GM21390 (cell line): ENCODE measurements at regions not wholly inside any gene's neighbourhood (a gene's known extent, or its start where the extent isn't known, plus 50 kb on each side); places are given as distances from the start of the nearest gene placed in this dataset.

Source experiments
- ATAC-seq: cut with Tn5 transposase; IDR thresholded peaks from one replicate; pipeline ENCODE4 v1.9.1; 2021; ENCODE audit not compliant: unreplicated experiment

DNA sequence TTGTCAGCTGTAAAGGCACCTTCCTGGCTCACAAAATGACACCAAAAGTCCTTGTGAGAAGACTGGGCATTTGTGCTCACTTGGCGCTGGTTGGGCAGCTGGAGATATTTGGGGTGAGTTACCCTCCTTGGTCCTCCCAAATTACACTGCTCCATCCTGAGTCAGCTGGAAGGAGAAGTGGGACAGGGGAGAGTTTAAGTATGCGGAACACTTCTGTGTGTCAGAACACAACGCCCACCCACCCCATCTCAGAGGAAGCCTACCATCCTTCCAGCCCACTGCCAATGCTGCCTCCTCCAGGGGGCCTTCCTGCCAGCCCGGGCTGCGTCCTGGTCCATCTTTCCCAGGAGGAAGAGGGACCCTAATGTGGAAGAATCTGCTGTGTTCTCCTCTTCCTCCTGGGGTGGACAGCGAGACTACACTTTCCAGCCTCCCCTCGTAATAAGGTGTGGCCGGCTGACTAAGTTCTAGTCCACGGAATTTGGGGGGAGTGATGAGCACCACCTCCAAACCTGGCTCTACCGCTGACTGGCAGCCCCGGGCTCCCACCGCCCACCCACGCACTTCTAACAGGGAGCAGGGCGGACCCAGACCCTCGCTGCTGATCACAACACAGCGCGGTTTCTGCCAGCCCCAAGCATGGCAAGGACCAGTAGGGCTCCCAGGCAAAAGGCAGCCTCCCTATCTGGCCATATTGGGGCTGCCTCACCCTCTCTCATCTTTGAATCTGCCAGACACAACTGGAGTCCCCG is 265.0 kb downstream of the XXYLT1 start:
- no peak for ATAC-seq

DNA sequence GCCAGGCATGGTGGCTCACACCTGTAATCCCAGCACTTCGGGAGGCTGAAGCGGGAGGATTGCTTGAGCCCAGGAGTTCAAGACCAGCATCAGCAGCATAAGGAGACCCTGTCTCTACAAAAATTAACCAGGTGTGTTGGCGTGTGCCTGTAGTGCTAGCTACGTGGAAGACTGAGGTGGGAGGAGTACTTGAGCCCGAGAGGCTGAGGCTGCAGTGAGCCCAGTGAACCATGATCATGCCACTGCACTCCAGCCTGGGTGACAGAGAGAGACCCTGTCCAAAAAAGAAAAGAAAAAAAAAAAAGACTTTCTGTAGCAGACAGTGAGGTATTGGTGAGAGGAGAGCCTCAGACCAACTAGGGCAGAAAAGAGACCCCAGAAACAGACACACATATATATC is 263.8 kb downstream of the XXYLT1 start:
- ATAC-seq: no peak

DNA sequence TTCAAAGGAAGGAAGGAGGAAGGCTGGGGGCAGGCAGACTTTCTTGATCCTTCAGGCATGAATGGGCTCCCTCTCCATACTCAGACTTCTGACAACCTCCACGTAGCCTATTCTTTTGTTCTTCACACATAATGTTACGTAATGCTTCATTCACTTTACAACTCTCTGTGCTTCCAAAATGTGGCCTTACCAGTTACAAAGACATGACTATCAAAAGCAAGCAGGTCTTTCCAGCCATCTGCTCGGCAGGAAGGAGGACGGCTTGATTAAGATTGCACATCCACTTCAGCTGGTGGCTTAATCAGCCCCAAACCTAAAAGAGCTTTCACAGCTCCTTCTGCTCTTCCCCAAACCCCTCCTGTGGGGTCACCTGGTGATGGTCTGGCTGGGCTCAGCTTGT is 263.2 kb downstream of the XXYLT1 start:
- ATAC-seq: no peak

- no peak for ATAC-seq
These were observed 262.1 kb downstream of the XXYLT1 start for GRCh38 chr3:195008816-195009215.

- ATAC-seq: no peak
These were observed 261.3 kb downstream of the XXYLT1 start for GRCh38 chr3:195009616-195010015.

DNA sequence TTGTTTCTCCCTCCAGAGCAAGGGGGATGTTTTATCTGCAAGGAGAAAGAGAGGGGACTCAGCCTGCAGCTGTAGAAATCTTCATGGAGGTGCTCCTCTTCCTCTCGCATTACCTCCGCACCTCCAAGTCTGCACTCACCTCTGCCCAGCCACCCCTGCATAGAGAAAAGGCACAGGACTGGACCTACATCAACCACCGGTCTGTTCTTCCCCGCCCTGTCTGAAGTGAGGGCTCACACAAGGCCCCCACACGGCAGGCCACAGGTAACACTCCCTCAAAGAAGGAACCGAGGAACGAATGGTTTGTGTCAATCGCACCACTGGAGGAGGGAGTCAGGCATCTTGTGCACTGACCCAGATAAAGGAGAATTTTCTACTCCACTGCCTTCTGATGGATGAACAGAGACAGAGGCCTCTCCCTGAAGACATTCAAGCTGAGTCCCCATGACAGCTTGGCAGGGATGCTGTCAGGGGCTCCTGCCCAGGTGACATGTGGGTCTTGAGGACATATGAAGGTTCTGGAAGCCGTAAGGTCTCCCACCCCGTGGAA is 260.3 kb downstream of the XXYLT1 start:
- ATAC-seq: no peak

- ATAC-seq: no peak
These were observed 259.6 kb downstream of the XXYLT1 start for GRCh38 chr3:195011231-195011834.

GRCh38 chr3:195012100-195012499 is 258.9 kb downstream of the XXYLT1 start:
- ATAC-seq: no peak

- ATAC-seq: no peak
These were observed 258.4 kb downstream of the XXYLT1 start for GRCh38 chr3:195012571-195012970.

DNA sequence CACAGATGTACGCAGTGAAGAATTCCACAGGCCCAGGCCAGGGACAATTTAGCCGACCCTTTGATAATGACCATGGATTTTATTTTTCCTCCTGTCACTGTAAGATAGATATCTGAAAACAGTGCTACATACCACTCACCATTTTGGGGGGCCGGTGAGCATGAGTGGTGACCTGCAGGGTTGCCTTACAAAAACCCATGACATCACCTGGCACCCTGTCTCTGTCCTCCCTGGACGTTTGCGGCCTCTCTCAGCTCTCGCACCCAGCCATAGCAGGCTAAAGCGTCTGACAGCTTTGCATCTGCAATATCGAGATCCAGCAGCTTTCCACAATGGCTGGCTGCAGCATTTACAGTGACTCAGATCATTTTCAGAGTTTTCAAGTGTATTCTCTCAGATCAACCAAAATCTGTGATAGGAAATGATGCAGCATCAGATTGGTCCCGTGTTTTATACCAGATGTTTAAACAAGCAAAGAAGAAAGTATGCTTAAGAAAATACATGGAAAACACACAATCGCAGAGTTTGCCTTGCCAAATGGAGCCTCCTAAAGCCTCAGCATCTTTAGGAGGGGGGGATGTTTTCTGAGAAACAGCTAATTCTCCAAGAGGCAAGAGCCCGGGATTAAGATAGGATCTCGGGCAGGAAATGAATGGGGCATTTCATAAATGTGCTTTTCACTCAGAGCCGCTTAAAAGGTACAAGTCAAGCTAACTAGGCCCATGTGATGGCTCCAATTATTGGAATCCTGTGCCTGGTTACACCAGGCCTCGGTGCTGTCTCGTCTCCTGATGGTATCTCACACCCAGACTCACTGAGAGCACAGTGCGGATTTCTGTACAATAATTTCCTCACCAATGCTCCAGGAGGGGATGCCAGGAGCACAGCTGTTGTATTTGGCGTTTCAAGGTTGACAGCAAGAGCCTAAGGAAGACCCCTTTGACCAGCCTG is 257.3 kb downstream of the XXYLT1 start:
- ATAC-seq: no peak

GRCh38 chr3:195015021-195015420 is 255.9 kb downstream of the XXYLT1 start:
- no peak for ATAC-seq

DNA sequence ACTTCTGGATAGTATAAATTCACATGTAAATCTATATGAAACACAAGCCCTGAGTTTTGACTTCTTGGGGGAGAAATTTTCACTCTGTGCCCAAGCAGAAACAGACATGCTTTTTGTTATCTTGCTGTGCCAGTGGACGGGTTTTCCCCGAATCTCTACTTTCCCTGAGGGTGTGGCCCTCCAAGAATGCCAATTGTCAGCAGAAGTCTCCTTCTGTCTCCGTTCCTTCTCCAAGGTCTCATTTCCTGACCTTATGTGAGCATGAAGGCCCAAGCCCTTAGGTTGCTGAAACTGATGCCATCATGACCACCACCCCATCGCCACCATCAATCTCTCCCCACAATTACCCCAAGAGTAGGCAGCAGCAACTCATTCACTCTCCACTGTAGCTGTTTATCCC is 253.8 kb downstream of the XXYLT1 start:
- no peak for ATAC-seq
